ENCODE measurements at regions not wholly inside any gene's neighbourhood (a gene's known extent, or its start where the extent isn't known, plus 50 kb on each side); places are given as distances from the start of the nearest gene placed in this dataset.

DNA sequence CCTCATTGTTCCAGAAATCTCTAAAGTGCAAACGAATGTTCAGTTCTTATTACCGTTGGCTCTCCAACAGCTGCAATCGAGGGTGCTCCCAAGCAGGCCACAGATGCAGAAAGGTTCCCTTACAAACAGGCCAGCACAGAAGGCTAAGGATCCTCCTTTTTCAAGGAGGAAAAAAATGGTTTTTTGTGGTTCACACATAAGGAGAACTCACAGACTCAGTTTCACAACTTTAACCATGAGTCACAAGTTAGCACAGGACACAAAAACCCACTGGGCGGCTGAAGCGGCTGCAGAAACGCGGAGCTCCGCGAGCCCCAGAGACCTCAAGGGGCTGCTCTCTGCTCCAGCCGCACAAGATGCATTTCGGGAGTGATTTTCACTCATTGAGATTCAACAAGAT is 98.2 kb upstream of the PRR5 start:
- TF ChIP-seq, protein P1, sequence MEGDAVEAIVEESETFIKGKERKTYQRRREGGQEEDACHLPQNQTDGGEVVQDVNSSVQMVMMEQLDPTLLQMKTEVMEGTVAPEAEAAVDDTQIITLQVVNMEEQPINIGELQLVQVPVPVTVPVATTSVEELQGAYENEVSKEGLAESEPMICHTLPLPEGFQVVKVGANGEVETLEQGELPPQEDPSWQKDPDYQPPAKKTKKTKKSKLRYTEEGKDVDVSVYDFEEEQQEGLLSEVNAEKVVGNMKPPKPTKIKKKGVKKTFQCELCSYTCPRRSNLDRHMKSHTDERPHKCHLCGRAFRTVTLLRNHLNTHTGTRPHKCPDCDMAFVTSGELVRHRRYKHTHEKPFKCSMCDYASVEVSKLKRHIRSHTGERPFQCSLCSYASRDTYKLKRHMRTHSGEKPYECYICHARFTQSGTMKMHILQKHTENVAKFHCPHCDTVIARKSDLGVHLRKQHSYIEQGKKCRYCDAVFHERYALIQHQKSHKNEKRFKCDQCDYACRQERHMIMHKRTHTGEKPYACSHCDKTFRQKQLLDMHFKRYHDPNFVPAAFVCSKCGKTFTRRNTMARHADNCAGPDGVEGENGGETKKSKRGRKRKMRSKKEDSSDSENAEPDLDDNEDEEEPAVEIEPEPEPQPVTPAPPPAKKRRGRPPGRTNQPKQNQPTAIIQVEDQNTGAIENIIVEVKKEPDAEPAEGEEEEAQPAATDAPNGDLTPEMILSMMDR (IDR thresholded peaks at IDR 0.05), result no peak
- TF ChIP-seq POLR2AphosphoS5 (IDR thresholded peaks at IDR 0.05) (no peak), EP300 (IDR thresholded peaks at IDR 0.05; ENCODE audit: low read depth) (no peak), POLR2A (IDR thresholded peaks at IDR 0.05) (no peak)

All from transverse colon (tissue), 4 donors.